HEK293 (cell line): ENCODE measurements at regions not wholly inside any gene's neighbourhood (a gene's known extent, or its start where the extent isn't known, plus 50 kb on each side); places are given as distances from the start of the nearest gene placed in this dataset.

Source experiments
- CTCF ChIA-PET: fragments of 350-600 bp; formaldehyde crosslinking; extraction: SDS; loops from one replicate; lab custom pipeline; 2021; ENCODE audit warnings: antibody characterized with exemption; lab: Yijun Ruan, JAX
- POLR2A ChIA-PET: fragments of 300-600 bp; formaldehyde crosslinking; extraction: SDS; loops from one replicate; lab custom pipeline; 2020; ENCODE audit warnings: antibody characterized with exemption, inconsistent platforms; lab: Yijun Ruan, JAX
- H3K27ac ChIP-seq: fragments of 200-500 bp; sonication (Bioruptor generic); 2 replicates; pipeline ENCODE4 v1.5.1; 2014; ENCODE audit warnings: low read depth, low read length, control low read depth, inconsistent platforms; ENCODE audit errors: extremely low read depth
- H3K36me3 ChIP-seq, 2 experiments: fragments of 200-500 bp in 1 of 2; sonication (Bioruptor generic) in 1 of 2; 1 replicate in 1 of 2; 2 replicates in 1 of 2; pipeline ENCODE4 v1.5.1; 2014 to 2017; ENCODE audit warnings: inconsistent platforms in 2 of 2, low read length in 2 of 2; ENCODE audit not compliant: control insufficient read depth in 2 of 2, insufficient read depth in 1 of 2
- H3K4me1 ChIP-seq: fragments of 200-500 bp; sonication (Bioruptor generic); 2 replicates; pipeline ENCODE4 v1.5.1; 2014; ENCODE audit warnings: mild to moderate bottlenecking, low read length, inconsistent platforms; ENCODE audit not compliant: control insufficient read depth, insufficient read depth
- H3K4me3 ChIP-seq: 2 replicates; pipeline ENCODE4 v1.5.1; 2011; ENCODE audit warnings: low read depth, mild to moderate bottlenecking, control low read depth, low read length, moderate library complexity
- H3K9me3 ChIP-seq: fragments of 200-500 bp; sonication (Bioruptor generic); 2 replicates; pipeline ENCODE4 v1.5.1; 2014; ENCODE audit warnings: low read depth, low read length, inconsistent platforms; ENCODE audit not compliant: control insufficient read depth, insufficient read depth
- BCL11A ChIP-seq: fragments of 450-650 bp; formaldehyde crosslinking; IDR thresholded peaks from 2 replicates; pipeline ENCODE4 v1.5.1; 2016; ENCODE audit warnings: low read depth, missing biosample characterization, missing genetic modification characterization
- BCL11B ChIP-seq: fragments of 450-650 bp; formaldehyde crosslinking; IDR thresholded peaks from 2 replicates; pipeline ENCODE4 v1.5.1; 2016; ENCODE audit warnings: low read depth, missing biosample characterization, missing genetic modification characterization
- KLF1 ChIP-seq: fragments of 450-650 bp; formaldehyde crosslinking; IDR thresholded peaks from 2 replicates; pipeline ENCODE4 v1.5.1; 2016; ENCODE audit warnings: missing biosample characterization, missing genetic modification characterization
- OVOL3 ChIP-seq: fragments of 450-650 bp; formaldehyde crosslinking; IDR thresholded peaks from 2 replicates; pipeline ENCODE4 v1.5.1; 2016; ENCODE audit warnings: missing biosample characterization, missing genetic modification characterization
- SCRT2 ChIP-seq: fragments of 450-650 bp; formaldehyde crosslinking; IDR thresholded peaks from 2 replicates; pipeline ENCODE4 v1.5.1; 2016; ENCODE audit warnings: missing biosample characterization, missing genetic modification characterization
- SP2 ChIP-seq: fragments of 450-650 bp; formaldehyde crosslinking; IDR thresholded peaks from 2 replicates; pipeline ENCODE4 v1.5.1; 2016; ENCODE audit warnings: missing biosample characterization, missing genetic modification characterization
- ZBTB48 ChIP-seq: fragments of 450-650 bp; formaldehyde crosslinking; IDR thresholded peaks from 2 replicates; pipeline ENCODE4 v1.5.1; 2016; ENCODE audit warnings: missing biosample characterization, missing genetic modification characterization
- ZNF175 ChIP-seq: fragments of 450-650 bp; formaldehyde crosslinking; IDR thresholded peaks from 2 replicates; pipeline ENCODE4 v1.5.1; 2016; ENCODE audit warnings: missing biosample characterization, missing genetic modification characterization
- ZNF202 ChIP-seq: fragments of 450-650 bp; formaldehyde crosslinking; IDR thresholded peaks from 2 replicates; pipeline ENCODE4 v1.5.1; 2016; ENCODE audit warnings: missing biosample characterization, missing genetic modification characterization, borderline replicate concordance
- ZNF23 ChIP-seq: fragments of 450-650 bp; formaldehyde crosslinking; IDR thresholded peaks from 2 replicates; pipeline ENCODE4 v1.5.1; 2016; ENCODE audit warnings: missing biosample characterization, missing genetic modification characterization, borderline replicate concordance
- ZNF311 ChIP-seq: fragments of 450-650 bp; formaldehyde crosslinking; IDR thresholded peaks from 2 replicates; pipeline ENCODE4 v1.5.1; 2017; ENCODE audit warnings: missing biosample characterization, missing genetic modification characterization, borderline replicate concordance
- ZNF416 ChIP-seq: fragments of 450-650 bp; formaldehyde crosslinking; IDR thresholded peaks from 2 replicates; pipeline ENCODE4 v1.5.1; 2016; ENCODE audit warnings: missing biosample characterization, missing genetic modification characterization
- ZNF621 ChIP-seq: fragments of 450-650 bp; formaldehyde crosslinking; IDR thresholded peaks from 2 replicates; pipeline ENCODE4 v1.5.1; 2017; ENCODE audit warnings: missing biosample characterization, missing genetic modification characterization
- ZNF629 ChIP-seq: fragments of 450-650 bp; formaldehyde crosslinking; IDR thresholded peaks from 2 replicates; pipeline ENCODE4 v1.5.1; 2017; ENCODE audit warnings: missing biosample characterization, missing genetic modification characterization
- ZNF707 ChIP-seq: fragments of 450-650 bp; formaldehyde crosslinking; IDR thresholded peaks from 2 replicates; pipeline ENCODE4 v1.5.1; 2016; ENCODE audit warnings: missing biosample characterization, missing genetic modification characterization
- ZNF747 ChIP-seq: fragments of 450-650 bp; formaldehyde crosslinking; IDR thresholded peaks from 2 replicates; pipeline ENCODE4 v1.5.1; 2016; ENCODE audit warnings: missing biosample characterization, missing genetic modification characterization
- ZNF843 ChIP-seq: fragments of 450-650 bp; formaldehyde crosslinking; IDR thresholded peaks from 2 replicates; pipeline ENCODE4 v1.5.1; 2016; ENCODE audit warnings: missing biosample characterization, missing genetic modification characterization
- ZSCAN30 ChIP-seq: fragments of 450-650 bp; IDR thresholded peaks from 2 replicates; pipeline ENCODE4 v1.5.1; 2018; ENCODE audit warnings: missing biosample characterization, mild to moderate bottlenecking, missing genetic modification characterization, moderate library complexity
- TF ChIP-seq, protein P1 (sequence below): fragments of 450-650 bp; formaldehyde crosslinking; IDR thresholded peaks from 2 replicates; pipeline ENCODE4 v1.5.1; 2016; ENCODE audit warnings: missing biosample characterization, missing genetic modification characterization, low read depth
- TF ChIP-seq, protein P2 (sequence below): fragments of 450-650 bp; formaldehyde crosslinking; IDR thresholded peaks from 2 replicates; pipeline ENCODE4 v1.5.1; 2016; ENCODE audit warnings: missing biosample characterization, missing genetic modification characterization
- TF ChIP-seq, protein P3 (sequence below): fragments of 450-650 bp; formaldehyde crosslinking; IDR thresholded peaks from 2 replicates; pipeline ENCODE4 v1.5.1; 2017; ENCODE audit warnings: missing biosample characterization, missing genetic modification characterization
- TF ChIP-seq, protein P4 (sequence below): fragments of 450-650 bp; formaldehyde crosslinking; IDR thresholded peaks from 2 replicates; pipeline ENCODE4 v1.5.1; 2016; ENCODE audit warnings: missing biosample characterization, missing genetic modification characterization

DNA sequence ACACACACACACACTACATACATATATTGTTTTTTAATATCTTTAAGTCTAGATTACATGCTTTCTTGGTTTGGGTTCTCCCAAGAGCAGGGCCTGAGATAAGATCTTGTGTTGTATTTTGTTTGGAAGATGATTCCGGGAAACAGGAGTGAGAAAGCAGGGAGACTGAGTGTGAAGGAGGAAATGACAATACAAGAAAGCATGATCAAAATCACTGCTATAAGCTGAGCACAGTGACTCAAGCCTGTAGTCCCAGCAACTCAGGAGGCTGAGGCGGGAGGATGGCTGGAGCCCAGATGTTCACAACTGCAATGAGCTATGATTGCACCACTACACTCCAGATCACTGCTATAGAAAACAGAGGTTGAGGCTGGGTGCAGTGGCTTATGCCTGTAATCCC, 267.6 kb downstream of the SKIDA1 start:
- Histone ChIP-seq H3K4me1 (no peaks in the 10 kb centered on the region), H3K27ac (no peak overlapping the region), H3K36me3 (no peaks in the 10 kb centered on the region), H3K9me3 (no peaks in the 10 kb centered on the region), H3K4me3 (no peak overlapping the region)
- ChIA-PET POLR2A (no interaction called here), CTCF (interaction anchor here (1.0 kb wide), 1 partner anchor 17 kb away, joined by 3 read pairs; no protein-coding TSS in a partner anchor)
- no peak for TF ChIP-seq ZBTB48
- TF ChIP-seq, all 188 proteins: peak for 0

DNA sequence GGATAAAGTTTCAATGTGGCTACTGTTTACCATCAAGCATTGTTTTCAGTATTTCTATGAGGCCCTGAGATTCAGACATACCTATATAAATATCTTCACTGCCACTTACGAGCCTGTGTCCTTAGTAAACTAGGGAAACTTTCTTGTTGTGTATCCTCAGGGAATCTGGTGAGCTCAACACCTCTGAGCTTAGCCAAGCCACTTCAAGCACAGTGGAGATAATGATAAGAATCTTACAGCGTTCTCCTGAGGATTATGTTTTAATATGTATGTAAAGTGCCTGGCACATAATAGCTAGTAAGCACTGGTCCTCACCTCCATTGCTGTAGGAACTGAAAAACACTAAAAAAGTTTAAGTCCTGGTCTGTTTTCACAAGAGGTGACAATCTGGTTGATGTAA, 268.3 kb downstream of the SKIDA1 start:
- CTCF ChIA-PET, result no interaction called here
- H3K4me1 ChIP-seq, result no peaks in the 10 kb centered on the region
- TF ChIP-seq ZNF843 (tag by site-specific recombination) (no peak), ZNF707 (no peak), ZNF621 (tag by site-specific recombination) (no peak), ZNF629 (tag by site-specific recombination) (no peak), ZSCAN30 (no peak), SCRT2 (no peak), ZNF202 (tag by site-specific recombination) (no peak), ZNF175 (tag by site-specific recombination) (no peak)
- no peak overlapping the region for H3K27ac ChIP-seq
- no peaks in the 10 kb centered on the region for H3K36me3 ChIP-seq
- POLR2A ChIA-PET, result no interaction called here
- no peak overlapping the region for H3K4me3 ChIP-seq
- H3K9me3 ChIP-seq, result no peaks in the 10 kb centered on the region

DNA sequence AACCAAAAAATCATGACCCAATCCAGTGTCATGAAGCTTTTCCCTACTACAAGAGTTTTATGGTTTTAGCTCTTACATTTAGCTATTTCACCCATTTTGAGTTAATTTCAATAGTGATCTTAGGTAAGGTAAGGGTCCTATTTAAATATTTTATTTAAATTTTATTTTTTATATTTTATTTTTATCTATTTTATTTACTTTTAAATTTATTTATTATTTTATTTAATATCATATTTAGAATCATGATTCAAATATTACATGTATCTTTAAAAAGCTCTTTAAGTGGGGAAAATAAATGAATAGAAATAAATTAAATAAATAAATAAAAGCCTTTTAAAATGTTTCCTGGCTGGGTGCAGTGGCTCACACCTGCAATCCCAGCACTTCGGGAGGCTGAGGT, 276.0 kb downstream of the SKIDA1 start:
- Histone ChIP-seq H3K27ac (no peak overlapping the region), H3K9me3 (no peaks in the 10 kb centered on the region), H3K4me3 (no peak overlapping the region), H3K4me1 (no peaks in the 10 kb centered on the region), H3K36me3 (no peaks in the 10 kb centered on the region)
- ChIA-PET POLR2A (no interaction called here), CTCF (no interaction called here)
- TF ChIP-seq, protein P1, sequence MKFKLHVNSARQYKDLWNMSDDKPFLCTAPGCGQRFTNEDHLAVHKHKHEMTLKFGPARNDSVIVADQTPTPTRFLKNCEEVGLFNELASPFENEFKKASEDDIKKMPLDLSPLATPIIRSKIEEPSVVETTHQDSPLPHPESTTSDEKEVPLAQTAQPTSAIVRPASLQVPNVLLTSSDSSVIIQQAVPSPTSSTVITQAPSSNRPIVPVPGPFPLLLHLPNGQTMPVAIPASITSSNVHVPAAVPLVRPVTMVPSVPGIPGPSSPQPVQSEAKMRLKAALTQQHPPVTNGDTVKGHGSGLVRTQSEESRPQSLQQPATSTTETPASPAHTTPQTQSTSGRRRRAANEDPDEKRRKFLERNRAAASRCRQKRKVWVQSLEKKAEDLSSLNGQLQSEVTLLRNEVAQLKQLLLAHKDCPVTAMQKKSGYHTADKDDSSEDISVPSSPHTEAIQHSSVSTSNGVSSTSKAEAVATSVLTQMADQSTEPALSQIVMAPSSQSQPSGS, result no peak
- TF ChIP-seq ZNF747 (tag by site-specific recombination) (no peak), KLF1 (no peak), SP2 (tag by site-specific recombination) (no peak), ZNF416 (tag by site-specific recombination) (no peak), ZSCAN30 (no peak), BCL11A (tag by site-specific recombination) (no peak), BCL11B (tag by site-specific recombination) (no peak), ZNF311 (no peak), ZNF23 (tag by site-specific recombination) (no peak), OVOL3 (tag by site-specific recombination) (no peak)
- TF ChIP-seq, protein P2, sequence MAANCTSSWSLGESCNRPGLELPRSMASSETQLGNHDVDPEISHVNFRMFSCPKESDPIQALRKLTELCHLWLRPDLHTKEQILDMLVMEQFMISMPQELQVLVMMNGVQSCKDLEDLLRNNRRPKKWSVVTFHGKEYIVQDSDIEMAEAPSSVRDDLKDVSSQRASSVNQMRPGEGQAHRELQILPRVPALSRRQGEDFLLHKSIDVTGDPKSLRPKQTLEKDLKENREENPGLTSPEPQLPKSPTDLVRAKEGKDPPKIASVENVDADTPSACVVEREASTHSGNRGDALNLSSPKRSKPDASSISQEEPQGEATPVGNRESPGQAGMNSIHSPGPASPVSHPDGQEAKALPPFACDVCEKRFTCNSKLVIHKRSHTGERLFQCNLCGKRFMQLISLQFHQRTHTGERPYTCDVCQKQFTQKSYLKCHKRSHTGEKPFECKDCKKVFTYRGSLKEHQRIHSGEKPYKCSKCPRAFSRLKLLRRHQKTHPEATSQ (tag by site-specific recombination), result no peak
- TF ChIP-seq, protein P3, sequence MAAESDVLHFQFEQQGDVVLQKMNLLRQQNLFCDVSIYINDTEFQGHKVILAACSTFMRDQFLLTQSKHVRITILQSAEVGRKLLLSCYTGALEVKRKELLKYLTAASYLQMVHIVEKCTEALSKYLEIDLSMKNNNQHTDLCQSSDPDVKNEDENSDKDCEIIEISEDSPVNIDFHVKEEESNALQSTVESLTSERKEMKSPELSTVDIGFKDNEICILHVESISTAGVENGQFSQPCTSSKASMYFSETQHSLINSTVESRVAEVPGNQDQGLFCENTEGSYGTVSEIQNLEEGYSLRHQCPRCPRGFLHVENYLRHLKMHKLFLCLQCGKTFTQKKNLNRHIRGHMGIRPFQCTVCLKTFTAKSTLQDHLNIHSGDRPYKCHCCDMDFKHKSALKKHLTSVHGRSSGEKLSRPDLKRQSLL (tag by site-specific recombination), result no peak
- TF ChIP-seq, protein P4, sequence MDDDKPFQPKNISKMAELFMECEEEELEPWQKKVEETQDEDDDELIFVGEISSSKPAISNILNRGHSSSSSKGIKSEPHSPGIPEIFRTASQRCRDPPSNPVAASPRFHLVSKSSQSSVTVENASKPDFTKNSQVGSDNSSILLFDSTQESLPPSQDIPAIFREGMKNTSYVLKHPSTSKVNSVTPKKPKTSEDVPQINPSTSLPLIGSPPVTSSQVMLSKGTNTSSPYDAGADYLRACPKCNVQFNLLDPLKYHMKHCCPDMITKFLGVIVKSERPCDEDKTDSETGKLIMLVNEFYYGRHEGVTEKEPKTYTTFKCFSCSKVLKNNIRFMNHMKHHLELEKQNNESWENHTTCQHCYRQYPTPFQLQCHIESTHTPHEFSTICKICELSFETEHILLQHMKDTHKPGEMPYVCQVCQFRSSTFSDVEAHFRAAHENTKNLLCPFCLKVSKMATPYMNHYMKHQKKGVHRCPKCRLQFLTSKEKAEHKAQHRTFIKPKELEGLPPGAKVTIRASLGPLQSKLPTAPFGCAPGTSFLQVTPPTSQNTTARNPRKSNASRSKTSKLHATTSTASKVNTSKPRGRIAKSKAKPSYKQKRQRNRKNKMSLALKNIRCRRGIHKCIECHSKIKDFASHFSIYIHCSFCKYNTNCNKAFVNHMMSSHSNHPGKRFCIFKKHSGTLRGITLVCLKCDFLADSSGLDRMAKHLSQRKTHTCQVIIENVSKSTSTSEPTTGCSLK (tag by site-specific recombination), result no peak
